ENCODE measurements at regions not wholly inside any gene's neighbourhood (a gene's known extent, or its start where the extent isn't known, plus 50 kb on each side); places are given as distances from the start of the nearest gene placed in this dataset.

- TF ChIP-seq CTCF (IDR thresholded peaks at IDR 0.05; ENCODE audit: insufficient read depth, low read depth, low read length) = no peak
- TF ChIP-seq EZH2 (IDR thresholded peaks at IDR 0.05; ENCODE audit: insufficient read depth, low read length) = no peak
These were observed 249.8 kb downstream of the LMO4 start for GRCh38 chr1:87578464-87578863.
